ENCODE measurements at regions not wholly inside any gene's neighbourhood (a gene's known extent, or its start where the extent isn't known, plus 50 kb on each side); places are given as distances from the start of the nearest gene placed in this dataset.

DNA sequence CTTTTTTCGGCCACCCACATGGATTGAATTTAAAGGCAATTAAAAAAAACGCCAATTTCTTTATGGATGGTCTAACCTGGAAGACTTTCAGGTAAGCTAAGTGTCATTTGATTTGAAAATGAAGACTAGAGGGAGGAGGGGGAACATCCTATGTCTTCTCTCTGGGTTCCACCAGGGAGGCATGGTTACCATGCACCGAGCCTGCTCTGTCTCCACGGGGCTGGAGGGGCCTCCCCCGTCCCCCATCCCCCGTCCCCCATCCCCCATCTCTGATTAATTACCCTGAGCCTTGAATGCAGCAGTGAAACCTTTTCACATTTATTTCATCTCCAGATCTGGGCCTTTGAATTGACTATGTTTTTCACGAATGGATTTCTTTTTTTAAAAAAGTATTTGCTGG lies 135.1 kb downstream of the TLR5 start:
- TF ChIP-seq SIN3A (IDR thresholded peaks at IDR 0.05; ENCODE audit: low read depth) (no peak), EZH2phosphoT487 (IDR thresholded peaks at IDR 0.05; ENCODE audit: borderline replicate concordance) (no peak), ZNF274 (IDR thresholded peaks at IDR 0.05; ENCODE audit: low read depth, low read length) (no peak), POLR2AphosphoS5 (IDR thresholded peaks at IDR 0.05; ENCODE audit: low read depth, low read length) (no peak), POLR2A (IDR thresholded peaks at IDR 0.05; ENCODE audit: borderline replicate concordance, extremely low read depth, insufficient read depth, insufficient read length) (no peak), RAD21 (IDR thresholded peaks at IDR 0.05; ENCODE audit: low read depth) (no peak), ZFX (IDR thresholded peaks at IDR 0.05) (no peak), EZH2 (IDR thresholded peaks at IDR 0.05) (no peak), CEBPB (IDR thresholded peaks at IDR 0.05; ENCODE audit: low read depth) (no peak)
- TF ChIP-seq, protein P1, sequence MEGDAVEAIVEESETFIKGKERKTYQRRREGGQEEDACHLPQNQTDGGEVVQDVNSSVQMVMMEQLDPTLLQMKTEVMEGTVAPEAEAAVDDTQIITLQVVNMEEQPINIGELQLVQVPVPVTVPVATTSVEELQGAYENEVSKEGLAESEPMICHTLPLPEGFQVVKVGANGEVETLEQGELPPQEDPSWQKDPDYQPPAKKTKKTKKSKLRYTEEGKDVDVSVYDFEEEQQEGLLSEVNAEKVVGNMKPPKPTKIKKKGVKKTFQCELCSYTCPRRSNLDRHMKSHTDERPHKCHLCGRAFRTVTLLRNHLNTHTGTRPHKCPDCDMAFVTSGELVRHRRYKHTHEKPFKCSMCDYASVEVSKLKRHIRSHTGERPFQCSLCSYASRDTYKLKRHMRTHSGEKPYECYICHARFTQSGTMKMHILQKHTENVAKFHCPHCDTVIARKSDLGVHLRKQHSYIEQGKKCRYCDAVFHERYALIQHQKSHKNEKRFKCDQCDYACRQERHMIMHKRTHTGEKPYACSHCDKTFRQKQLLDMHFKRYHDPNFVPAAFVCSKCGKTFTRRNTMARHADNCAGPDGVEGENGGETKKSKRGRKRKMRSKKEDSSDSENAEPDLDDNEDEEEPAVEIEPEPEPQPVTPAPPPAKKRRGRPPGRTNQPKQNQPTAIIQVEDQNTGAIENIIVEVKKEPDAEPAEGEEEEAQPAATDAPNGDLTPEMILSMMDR (IDR thresholded peaks at IDR 0.05 in 2 of 3, conservative IDR thresholded peaks at IDR 0.05 in 1 of 3; ENCODE audit: borderline replicate concordance in 1 of 3, insufficient read depth in 1 of 3, low read depth in 2 of 3, low read length in 2 of 3): no peak
- TF ChIP-seq, protein P2, sequence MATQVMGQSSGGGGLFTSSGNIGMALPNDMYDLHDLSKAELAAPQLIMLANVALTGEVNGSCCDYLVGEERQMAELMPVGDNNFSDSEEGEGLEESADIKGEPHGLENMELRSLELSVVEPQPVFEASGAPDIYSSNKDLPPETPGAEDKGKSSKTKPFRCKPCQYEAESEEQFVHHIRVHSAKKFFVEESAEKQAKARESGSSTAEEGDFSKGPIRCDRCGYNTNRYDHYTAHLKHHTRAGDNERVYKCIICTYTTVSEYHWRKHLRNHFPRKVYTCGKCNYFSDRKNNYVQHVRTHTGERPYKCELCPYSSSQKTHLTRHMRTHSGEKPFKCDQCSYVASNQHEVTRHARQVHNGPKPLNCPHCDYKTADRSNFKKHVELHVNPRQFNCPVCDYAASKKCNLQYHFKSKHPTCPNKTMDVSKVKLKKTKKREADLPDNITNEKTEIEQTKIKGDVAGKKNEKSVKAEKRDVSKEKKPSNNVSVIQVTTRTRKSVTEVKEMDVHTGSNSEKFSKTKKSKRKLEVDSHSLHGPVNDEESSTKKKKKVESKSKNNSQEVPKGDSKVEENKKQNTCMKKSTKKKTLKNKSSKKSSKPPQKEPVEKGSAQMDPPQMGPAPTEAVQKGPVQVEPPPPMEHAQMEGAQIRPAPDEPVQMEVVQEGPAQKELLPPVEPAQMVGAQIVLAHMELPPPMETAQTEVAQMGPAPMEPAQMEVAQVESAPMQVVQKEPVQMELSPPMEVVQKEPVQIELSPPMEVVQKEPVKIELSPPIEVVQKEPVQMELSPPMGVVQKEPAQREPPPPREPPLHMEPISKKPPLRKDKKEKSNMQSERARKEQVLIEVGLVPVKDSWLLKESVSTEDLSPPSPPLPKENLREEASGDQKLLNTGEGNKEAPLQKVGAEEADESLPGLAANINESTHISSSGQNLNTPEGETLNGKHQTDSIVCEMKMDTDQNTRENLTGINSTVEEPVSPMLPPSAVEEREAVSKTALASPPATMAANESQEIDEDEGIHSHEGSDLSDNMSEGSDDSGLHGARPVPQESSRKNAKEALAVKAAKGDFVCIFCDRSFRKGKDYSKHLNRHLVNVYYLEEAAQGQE (IDR thresholded peaks at IDR 0.05; ENCODE audit: low read depth): no peak
